Activated naive CD8-positive, alpha-beta T cell treated with anti-CD3 and anti-CD28 coated beads for 36 hours (primary cell): ENCODE measurements at regions not wholly inside any gene's neighbourhood (a gene's known extent, or its start where the extent isn't known, plus 50 kb on each side); places are given as distances from the start of the nearest gene placed in this dataset.

Experiments
- DNase-seq: peaks from one replicate; pipeline ENCODE4 v3.0.0; 2021
- H3K27ac Mint-ChIP-seq: one replicate; pipeline ENCODE4 v1.8.0; 2022; ENCODE audit warnings: mild to moderate bottlenecking, moderate library complexity, mixed read lengths
- H3K27me3 Mint-ChIP-seq: one replicate; pipeline ENCODE4 v1.8.0; 2022; ENCODE audit warnings: mild to moderate bottlenecking, mixed read lengths
- H3K36me3 Mint-ChIP-seq: one replicate; pipeline ENCODE4 v1.8.0; 2021; ENCODE audit warnings: mild to moderate bottlenecking, mixed read lengths
- H3K4me1 Mint-ChIP-seq: one replicate; pipeline ENCODE4 v1.8.0; 2021; ENCODE audit warnings: mixed read lengths
- H3K4me3 Mint-ChIP-seq: one replicate; pipeline ENCODE4 v1.8.0; 2022; ENCODE audit warnings: mild to moderate bottlenecking, moderate library complexity, mixed read lengths
- H3K9me3 Mint-ChIP-seq: one replicate; pipeline ENCODE4 v1.8.0; 2022; ENCODE audit warnings: mixed read lengths

DNA sequence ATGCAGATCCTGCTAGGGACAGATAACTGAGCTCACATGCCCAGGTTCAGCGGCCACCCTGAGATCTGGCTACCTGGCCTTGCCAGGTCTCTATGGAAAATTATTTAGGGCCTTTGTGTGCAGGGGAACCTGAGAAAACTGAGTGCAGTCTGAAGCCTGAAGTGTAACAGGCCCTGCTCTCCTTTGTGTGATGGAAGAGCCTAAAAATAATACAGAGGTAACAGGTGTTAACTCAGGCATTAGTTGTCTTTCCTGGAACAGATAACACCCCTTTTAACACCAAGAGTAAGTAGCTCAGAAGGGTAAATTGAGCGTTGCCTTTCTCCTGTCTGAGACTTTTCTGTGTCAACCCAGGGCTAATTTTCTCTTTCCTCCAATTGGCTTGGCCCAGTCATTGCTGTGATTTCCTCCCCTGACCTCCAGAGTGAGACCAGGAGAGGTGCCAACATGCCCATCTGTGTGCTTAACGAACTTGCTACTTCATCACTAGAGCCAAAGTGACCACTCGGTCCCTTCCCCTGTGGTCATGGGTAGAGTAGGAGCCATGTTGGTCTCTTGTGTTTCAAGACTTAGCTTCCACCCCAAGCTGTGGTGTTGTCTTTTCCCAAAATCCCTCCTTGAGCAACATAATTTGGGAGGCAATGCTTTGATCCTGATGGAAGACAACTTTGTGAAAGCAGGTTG, 304.4 kb upstream of the JAG1 start:
- no peaks in the 10 kb centered on the region for H3K4me1 Mint-ChIP-seq
- no peak overlapping the region for H3K27ac Mint-ChIP-seq
- H3K9me3 Mint-ChIP-seq = peaks cover 2% of the 10 kb centered on the region
- H3K36me3 Mint-ChIP-seq = no peaks in the 10 kb centered on the region
- H3K27me3 Mint-ChIP-seq = no peaks in the 10 kb centered on the region
- no peak overlapping the region for H3K4me3 Mint-ChIP-seq
- no peak for DNase-seq

DNA sequence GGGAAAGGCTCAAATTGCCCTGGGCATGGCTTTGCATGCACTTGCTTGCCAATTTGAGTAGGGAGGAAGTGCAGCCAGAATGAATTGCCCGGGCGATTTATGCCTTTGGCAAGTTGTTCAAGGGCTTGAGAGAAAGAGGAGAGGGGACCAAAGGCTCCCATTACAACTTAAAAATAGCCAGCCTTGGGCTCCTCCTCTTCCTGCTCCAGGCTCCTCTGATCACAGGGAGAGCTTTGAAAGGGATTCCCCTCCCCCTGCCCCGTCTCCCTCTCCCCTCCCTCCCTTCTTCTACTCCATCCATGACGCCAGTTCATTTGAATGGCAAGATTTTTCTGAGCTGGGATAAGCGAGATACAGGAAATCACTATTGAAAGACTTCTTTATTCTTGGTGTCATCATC, 304.9 kb upstream of the JAG1 start:
- DNase-seq = no peak
- no peaks in the 10 kb centered on the region for H3K4me1 Mint-ChIP-seq
- no peaks in the 10 kb centered on the region for H3K27me3 Mint-ChIP-seq
- no peak overlapping the region for H3K4me3 Mint-ChIP-seq
- no peak overlapping the region for H3K27ac Mint-ChIP-seq
- H3K36me3 Mint-ChIP-seq = no peaks in the 10 kb centered on the region
- peaks cover 2% of the 10 kb centered on the region for H3K9me3 Mint-ChIP-seq

DNA sequence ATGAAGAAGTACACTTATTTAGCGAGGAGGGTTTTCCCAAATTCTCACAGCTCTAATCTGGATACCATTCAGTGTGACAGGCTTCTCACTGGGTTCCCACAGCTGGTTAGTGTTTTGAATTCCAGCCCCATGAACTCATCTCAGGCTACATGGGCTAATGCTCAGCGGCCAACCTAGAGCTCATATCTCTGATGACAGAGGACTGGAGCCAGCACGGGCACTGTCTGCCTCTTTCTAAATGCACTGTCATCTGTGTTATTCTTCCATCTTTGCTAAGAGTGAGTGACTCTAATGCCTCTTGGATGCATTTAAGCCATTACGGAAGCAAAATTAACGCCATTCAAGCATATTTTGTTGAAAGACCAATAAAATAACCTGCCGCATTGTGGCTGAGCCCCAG, 308.9 kb upstream of the JAG1 start:
- Mint-ChIP-seq H3K9me3 (no peaks in the 10 kb centered on the region), H3K4me3 (no peak overlapping the region), H3K4me1 (no peaks in the 10 kb centered on the region), H3K27ac (no peak overlapping the region), H3K27me3 (no peaks in the 10 kb centered on the region), H3K36me3 (no peaks in the 10 kb centered on the region)
- no peak for DNase-seq

DNA sequence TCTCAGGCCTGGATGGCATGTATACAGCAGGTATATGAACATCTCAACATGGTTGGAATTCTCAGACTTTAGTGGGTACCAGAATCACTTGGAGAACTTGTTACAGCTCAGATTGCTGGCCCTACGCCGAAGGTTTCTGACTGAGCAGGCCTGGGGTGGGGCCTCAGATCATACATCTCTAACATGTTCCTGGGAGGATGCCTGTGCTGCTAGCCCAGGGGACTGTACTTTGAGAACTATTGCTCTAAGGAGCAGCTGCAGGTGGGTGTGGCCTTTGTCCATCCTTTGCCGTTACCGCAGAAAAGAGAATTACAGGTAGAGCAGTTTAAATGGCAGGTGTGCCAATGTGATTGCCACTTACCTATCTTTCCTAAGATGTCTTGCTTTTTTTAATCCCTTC, 310.5 kb upstream of the JAG1 start:
- Mint-ChIP-seq H3K36me3 (no peaks in the 10 kb centered on the region), H3K4me3 (no peak overlapping the region), H3K4me1 (no peaks in the 10 kb centered on the region), H3K9me3 (no peaks in the 10 kb centered on the region), H3K27ac (no peak overlapping the region), H3K27me3 (no peaks in the 10 kb centered on the region)
- DNase-seq = no peak

DNA sequence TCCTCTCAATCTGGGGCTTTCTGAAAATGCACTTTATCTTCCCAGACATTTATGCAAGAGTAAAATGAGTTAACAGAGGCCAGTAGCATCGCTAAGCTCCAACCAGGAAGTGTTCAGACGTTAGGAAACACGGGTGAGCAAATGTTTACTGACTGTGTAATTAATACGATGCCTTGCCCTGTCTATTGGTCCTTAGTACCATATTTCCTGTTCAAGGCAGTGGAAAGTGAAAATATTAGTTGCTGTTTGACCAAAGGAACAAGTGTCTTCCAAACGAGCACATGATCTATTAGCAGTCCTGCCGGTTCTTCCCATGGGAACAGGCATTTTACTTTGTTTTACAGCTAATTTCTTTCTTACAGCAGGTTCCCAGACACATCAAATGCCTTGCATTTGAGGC, 311.1 kb upstream of the JAG1 start:
- Mint-ChIP-seq H3K36me3 (no peaks in the 10 kb centered on the region), H3K4me1 (no peaks in the 10 kb centered on the region), H3K27me3 (no peaks in the 10 kb centered on the region), H3K4me3 (no peak overlapping the region), H3K27ac (no peak overlapping the region), H3K9me3 (peaks cover 1% of the 10 kb centered on the region)
- DNase-seq = no peak

DNA sequence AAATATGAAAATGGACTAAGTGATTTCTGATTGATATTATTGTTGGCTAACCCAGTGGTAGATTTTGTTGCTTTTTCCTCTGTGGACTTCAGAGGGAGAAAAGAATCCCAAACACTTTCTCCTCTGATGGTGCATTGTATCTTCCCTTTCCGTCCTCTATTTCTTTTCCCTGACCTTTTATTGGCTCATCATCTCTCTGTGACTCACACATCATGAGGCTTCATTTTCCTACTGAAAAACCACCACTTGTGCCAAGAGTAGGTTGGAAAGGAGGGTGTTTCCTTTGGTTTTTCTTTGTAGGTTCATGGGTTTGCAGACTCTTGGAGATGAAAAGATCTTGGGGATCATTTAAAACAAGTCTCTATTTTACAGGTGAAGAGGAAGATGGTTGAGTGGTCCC, 311.7 kb upstream of the JAG1 start:
- H3K4me1 Mint-ChIP-seq = no peaks in the 10 kb centered on the region
- no peak overlapping the region for H3K27ac Mint-ChIP-seq
- DNase-seq = no peak
- peaks cover 1% of the 10 kb centered on the region for H3K9me3 Mint-ChIP-seq
- H3K36me3 Mint-ChIP-seq = no peaks in the 10 kb centered on the region
- H3K27me3 Mint-ChIP-seq = no peaks in the 10 kb centered on the region
- no peak overlapping the region for H3K4me3 Mint-ChIP-seq

DNA sequence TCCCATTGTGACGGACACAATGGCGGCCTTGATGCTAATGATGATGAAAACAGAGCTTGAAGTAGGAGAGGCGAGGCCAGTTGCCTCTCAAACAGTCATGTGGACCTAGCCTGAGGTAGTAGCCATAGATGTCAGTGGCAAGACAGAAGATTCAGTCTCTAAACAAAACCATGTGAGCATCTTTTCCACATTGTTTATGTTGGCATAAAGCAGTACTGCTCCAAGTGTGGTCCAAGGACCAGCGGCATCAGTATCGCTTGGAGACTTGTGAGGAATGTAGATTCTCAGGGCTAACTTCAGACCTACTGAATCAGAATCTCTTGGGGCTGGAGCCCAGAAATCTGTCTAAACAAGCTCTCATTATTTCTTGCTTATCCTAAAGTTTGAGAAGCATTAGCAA, 312.8 kb upstream of the JAG1 start:
- Mint-ChIP-seq H3K4me3 (no peak overlapping the region), H3K27me3 (no peaks in the 10 kb centered on the region), H3K27ac (no peak overlapping the region), H3K9me3 (peaks cover 1% of the 10 kb centered on the region), H3K36me3 (no peaks in the 10 kb centered on the region), H3K4me1 (no peaks in the 10 kb centered on the region)
- no peak for DNase-seq

DNA sequence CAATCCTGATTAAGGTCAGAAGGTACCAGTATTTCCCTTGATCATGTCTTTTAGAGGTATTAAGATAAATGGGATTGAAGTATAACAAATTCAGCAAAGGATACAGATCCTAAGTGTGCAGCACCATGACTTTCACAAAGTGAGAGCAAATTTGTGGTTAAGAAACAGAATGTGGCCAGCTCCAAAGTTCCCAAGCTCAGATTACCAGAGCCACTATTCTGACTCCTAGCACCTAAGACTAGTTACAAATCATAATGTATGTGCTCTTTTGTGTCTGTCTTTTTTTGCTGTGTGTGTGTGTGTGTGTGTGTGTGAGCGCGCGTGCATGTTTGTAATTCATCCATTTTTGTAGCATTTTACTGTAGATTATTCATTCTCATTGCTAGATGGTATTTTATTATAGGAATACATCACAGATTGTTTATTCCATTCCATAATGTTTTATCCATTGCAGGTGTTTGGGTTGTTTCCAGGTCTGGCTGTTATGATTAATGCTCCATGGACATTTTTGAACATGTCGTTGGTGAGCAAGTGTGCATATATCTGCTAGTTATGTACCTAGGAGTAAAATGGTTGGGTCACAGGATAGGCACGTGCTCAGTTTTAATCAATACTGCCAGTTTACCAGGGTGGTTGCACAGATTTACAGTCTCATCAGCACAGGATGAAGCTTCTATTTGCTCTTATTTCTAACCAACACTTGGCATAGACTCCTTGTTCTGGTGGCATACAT, 314.0 kb upstream of the JAG1 start:
- no peak overlapping the region for H3K27ac Mint-ChIP-seq
- H3K4me3 Mint-ChIP-seq = no peak overlapping the region
- H3K4me1 Mint-ChIP-seq = no peaks in the 10 kb centered on the region
- no peak for DNase-seq
- H3K9me3 Mint-ChIP-seq = peaks cover 1% of the 10 kb centered on the region
- H3K27me3 Mint-ChIP-seq = no peaks in the 10 kb centered on the region
- no peaks in the 10 kb centered on the region for H3K36me3 Mint-ChIP-seq

DNA sequence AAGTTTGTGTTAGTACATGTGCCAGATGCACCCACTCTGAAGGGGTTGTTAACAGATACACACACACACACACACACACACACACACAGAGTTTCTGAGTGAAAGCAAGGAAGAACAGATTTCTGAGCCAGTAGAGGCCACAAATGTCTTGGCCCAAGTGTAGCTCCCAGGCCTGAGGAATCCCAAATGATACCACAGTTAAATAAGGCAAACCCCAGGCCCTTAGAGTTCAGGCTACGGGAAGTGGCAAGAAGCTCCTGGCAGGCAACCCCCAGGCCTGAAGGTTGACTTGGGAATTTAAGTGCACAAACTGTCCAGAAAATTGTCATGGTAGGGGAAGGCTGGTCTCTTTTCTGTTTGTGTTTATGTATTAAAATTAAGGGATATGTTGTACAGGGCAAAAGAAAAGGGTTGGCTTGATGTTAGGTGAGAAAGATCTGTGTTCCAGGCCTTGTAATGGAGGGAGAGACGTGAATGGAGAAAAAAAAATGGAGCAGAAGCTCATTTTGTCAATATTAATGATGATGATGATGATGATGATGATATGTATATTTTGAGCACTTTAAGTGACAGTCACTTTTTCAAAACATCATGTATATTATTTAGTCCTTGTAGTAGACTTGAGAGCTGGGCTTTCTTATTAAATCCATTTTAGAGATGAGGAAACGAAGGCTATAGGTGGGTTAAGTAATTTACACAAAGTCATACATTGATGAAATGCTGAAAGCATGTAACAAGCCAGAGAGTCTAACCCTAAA, 317.0 kb upstream of the JAG1 start:
- H3K4me1 Mint-ChIP-seq = no peaks in the 10 kb centered on the region
- H3K4me3 Mint-ChIP-seq = no peak overlapping the region
- H3K9me3 Mint-ChIP-seq = peaks cover 3% of the 10 kb centered on the region
- no peaks in the 10 kb centered on the region for H3K36me3 Mint-ChIP-seq
- H3K27ac Mint-ChIP-seq = no peak overlapping the region
- no peak for DNase-seq
- H3K27me3 Mint-ChIP-seq = peaks cover 3% of the 10 kb centered on the region

DNA sequence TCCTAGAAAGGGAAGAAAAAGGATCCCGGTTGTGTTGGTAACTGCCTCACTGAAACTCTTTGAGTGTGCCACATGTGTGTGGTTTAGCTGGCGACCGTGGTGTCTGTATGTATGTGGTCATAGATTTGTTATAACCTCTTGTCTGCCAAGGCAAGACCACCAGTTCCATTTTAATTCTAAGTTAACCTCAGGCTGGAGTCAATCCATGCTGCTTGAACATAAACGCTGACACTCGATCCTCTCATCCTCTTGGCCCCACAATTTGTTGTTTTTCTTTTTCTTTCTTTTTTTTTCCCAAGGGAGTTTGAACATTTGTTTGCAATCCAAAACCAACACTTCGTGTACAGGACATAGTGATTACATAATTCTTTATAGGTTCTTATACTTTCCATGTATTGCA, 318.9 kb upstream of the JAG1 start:
- no peaks in the 10 kb centered on the region for H3K36me3 Mint-ChIP-seq
- H3K4me1 Mint-ChIP-seq = no peaks in the 10 kb centered on the region
- H3K4me3 Mint-ChIP-seq = no peak overlapping the region
- H3K27ac Mint-ChIP-seq = no peak overlapping the region
- peaks cover 3% of the 10 kb centered on the region for H3K27me3 Mint-ChIP-seq
- H3K9me3 Mint-ChIP-seq = peaks cover 3% of the 10 kb centered on the region
- no peak for DNase-seq

DNA sequence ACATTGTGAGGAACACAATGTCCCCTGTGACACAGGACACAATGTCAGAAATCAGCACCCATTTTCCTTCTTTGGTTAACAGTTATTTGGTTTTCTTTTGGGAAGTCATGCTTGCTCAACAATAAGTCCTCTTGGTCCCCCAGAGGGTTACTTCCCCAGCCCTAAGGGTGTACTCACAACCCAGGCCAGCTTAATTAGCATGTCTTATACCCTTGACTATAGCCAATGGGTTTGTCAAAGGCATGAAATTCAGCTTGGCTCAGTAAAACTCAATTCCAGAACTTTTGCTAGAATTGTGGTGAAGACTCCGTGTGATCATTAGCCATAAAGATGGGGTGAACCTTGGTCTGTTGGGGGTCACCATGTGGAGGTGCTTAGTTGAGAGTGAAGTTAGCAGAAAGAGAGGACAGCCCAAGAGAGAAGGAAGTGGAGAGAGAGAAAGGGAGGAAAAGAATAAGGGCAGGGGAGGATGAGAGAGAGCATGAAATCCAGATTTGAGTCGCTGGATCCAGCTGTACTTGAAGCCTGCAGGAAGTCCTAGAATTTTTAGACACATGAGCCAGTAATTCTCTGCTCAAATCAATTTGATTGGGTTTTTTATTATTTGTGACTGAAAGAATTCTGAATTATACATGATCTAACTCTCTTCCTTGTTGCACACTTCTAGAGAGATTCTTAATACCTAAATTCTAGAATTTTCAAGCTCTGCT, 321.3 kb upstream of the JAG1 start:
- Mint-ChIP-seq H3K9me3 (peaks cover 1% of the 10 kb centered on the region), H3K36me3 (no peaks in the 10 kb centered on the region), H3K27me3 (peaks cover 3% of the 10 kb centered on the region), H3K4me1 (no peaks in the 10 kb centered on the region), H3K27ac (no peak overlapping the region), H3K4me3 (no peak overlapping the region)
- no peak for DNase-seq

DNA sequence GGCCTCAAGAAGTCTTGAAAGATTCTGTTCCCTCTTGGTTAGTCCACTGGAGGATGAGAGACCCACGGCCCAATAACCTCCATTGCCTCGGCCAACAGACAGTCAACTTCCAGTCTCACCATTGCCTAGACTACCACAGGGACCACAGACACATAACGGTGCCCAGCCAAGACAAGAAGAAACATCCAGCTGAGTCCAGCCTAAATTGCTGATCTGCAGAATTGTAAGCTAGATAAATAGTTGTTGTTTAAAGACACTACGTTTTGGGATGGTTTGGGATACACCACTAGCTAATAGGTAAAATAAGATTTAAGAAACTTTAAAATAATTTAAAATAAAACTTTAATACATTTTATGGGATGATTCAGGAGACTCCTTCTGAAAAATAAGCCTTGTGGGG, 324.7 kb upstream of the JAG1 start:
- Mint-ChIP-seq H3K36me3 (no peaks in the 10 kb centered on the region), H3K4me1 (no peaks in the 10 kb centered on the region), H3K4me3 (no peak overlapping the region), H3K27ac (no peak overlapping the region), H3K27me3 (peaks cover 3% of the 10 kb centered on the region), H3K9me3 (peaks cover 1% of the 10 kb centered on the region)
- no peak for DNase-seq

DNA sequence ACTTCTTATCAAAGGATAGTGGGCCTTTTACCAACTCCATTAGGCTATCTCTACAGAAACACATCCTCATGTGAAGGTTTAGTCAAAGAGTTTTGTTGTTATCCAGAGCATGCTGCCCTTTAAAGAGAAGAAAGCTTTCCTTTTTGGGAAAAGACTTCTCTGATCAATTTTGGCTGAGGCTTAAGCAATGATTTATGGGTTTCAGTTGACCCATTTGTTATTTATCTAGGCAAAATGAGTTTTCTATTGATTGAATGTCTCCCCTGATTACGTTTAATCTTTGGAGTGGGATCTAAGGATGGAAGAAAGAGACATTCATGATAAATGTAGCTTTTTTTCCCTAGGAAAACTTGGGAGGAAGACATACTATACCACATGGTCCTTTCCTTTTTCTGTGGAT, 326.6 kb upstream of the JAG1 start:
- DNase-seq = no peak
- Mint-ChIP-seq H3K4me3 (no peak overlapping the region), H3K36me3 (no peaks in the 10 kb centered on the region), H3K9me3 (no peaks in the 10 kb centered on the region), H3K27ac (no peak overlapping the region), H3K27me3 (peaks cover 3% of the 10 kb centered on the region), H3K4me1 (no peaks in the 10 kb centered on the region)

DNA sequence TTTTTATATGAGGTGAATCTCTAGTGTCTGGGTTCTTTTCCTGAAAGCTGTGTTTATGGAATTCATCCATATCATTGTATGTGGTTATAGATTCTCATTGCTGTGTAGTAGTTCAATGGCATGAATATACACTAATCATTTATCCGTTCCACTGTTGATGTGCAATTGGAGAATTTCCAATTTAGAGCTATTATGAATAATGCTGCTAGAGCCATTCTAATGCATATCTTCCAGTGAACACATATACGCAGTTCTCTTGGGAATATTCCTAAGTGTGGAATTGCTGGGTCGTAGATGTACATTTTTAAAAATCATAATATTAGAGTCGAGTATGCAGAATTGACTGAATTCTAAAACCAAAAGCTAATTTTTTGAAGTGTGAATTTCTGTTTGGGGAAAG, 327.5 kb upstream of the JAG1 start:
- Mint-ChIP-seq H3K36me3 (no peaks in the 10 kb centered on the region), H3K9me3 (peaks cover 1% of the 10 kb centered on the region), H3K27ac (no peak overlapping the region), H3K27me3 (peaks cover 3% of the 10 kb centered on the region), H3K4me1 (no peaks in the 10 kb centered on the region), H3K4me3 (no peak overlapping the region)
- no peak for DNase-seq
